ENCODE measurements at regions not wholly inside any gene's neighbourhood (a gene's known extent, or its start where the extent isn't known, plus 50 kb on each side); places are given as distances from the start of the nearest gene placed in this dataset.

GRCh38 chr6:121881974-121882667 is 446.7 kb downstream of the GJA1 start:
- WGBS, 3 donors: 88 to 95% (median 92%) methylated on average over 2 of the region's 2 CpGs
- DNase-seq: no peak
- TF ChIP-seq POLR2A (IDR thresholded peaks at IDR 0.05) (no peak), CTCF (IDR thresholded peaks at IDR 0.05) (no peak)
- H3K27ac ChIP-seq: no peak overlapping the region
- intact Hi-C loops (cut with DNase I): no loop called here
- H3K4me1 ChIP-seq (ENCODE audit: insufficient read depth): no peaks in the 10 kb centered on the region
- H3K9me3 ChIP-seq: no peaks in the 10 kb centered on the region
- no peak overlapping the region for H3K4me3 ChIP-seq
- no peaks in the 10 kb centered on the region for H3K27me3 ChIP-seq
- no peaks in the 10 kb centered on the region for H3K36me3 ChIP-seq

GRCh38 chr6:121884091-121884490 is 448.6 kb downstream of the GJA1 start:
- no peaks in the 10 kb centered on the region for H3K9me3 ChIP-seq
- H3K4me3 ChIP-seq: no peak overlapping the region
- TF ChIP-seq EP300 (IDR thresholded peaks at IDR 0.05) (no peak), CTCF (IDR thresholded peaks at IDR 0.05) (no peak), POLR2A (IDR thresholded peaks at IDR 0.05) (no peak)
- DNase-seq: no peak
- 57 to 62% (median 59%) methylated on average over 4 of the region's 4 CpGs for WGBS, 3 donors
- H3K27ac ChIP-seq: no peak overlapping the region
- no peaks in the 10 kb centered on the region for H3K4me1 ChIP-seq (ENCODE audit: insufficient read depth)
- intact Hi-C loops (cut with DNase I): no loop called here
- H3K27me3 ChIP-seq: no peaks in the 10 kb centered on the region
- H3K36me3 ChIP-seq: no peaks in the 10 kb centered on the region

- no peaks in the 10 kb centered on the region for H3K36me3 ChIP-seq
- H3K27ac ChIP-seq: no peak overlapping the region
- H3K4me1 ChIP-seq (ENCODE audit: insufficient read depth): no peaks in the 10 kb centered on the region
- no peaks in the 10 kb centered on the region for H3K27me3 ChIP-seq
- intact Hi-C loops (cut with DNase I): no loop called here
- TF ChIP-seq POLR2A (IDR thresholded peaks at IDR 0.05): no peak
- TF ChIP-seq EP300 (IDR thresholded peaks at IDR 0.05): no peak
- TF ChIP-seq CTCF (IDR thresholded peaks at IDR 0.05): no peak
- no peak for DNase-seq
- no peak overlapping the region for H3K4me3 ChIP-seq
- H3K9me3 ChIP-seq: no peaks in the 10 kb centered on the region
- 92 to 96% (median 95%) methylated on average over 1 of the region's 1 CpG for WGBS, 3 donors
These were observed 449.2 kb downstream of the GJA1 start for GRCh38 chr6:121884620-121885019.

GRCh38 chr6:121885399-121886152 is 450.1 kb downstream of the GJA1 start:
- no peak for DNase-seq
- Histone ChIP-seq H3K9me3 (no peaks in the 10 kb centered on the region), H3K27me3 (no peaks in the 10 kb centered on the region), H3K36me3 (no peaks in the 10 kb centered on the region), H3K4me3 (no peak overlapping the region), H3K4me1 (ENCODE audit: insufficient read depth) (no peaks in the 10 kb centered on the region), H3K27ac (no peak overlapping the region)
- TF ChIP-seq CTCF (IDR thresholded peaks at IDR 0.05) (no peak), POLR2A (IDR thresholded peaks at IDR 0.05) (no peak)
- WGBS, 3 donors: 92 to 97% (median 94%) methylated on average over 3 of the region's 3 CpGs
- intact Hi-C loops (cut with DNase I): no loop called here

All from ovary (tissue), 7 donors.